ENCODE measurements at regions not wholly inside any gene's neighbourhood (a gene's known extent, or its start where the extent isn't known, plus 50 kb on each side); places are given as distances from the start of the nearest gene placed in this dataset.

GRCh38 chr7:85376589-85376988, 189.7 kb upstream of the SEMA3D start:
- TF ChIP-seq POLR2A (IDR thresholded peaks at IDR 0.05) (no peak), CTCF (IDR thresholded peaks at IDR 0.05) (no peak), POLR2AphosphoS5 (IDR thresholded peaks at IDR 0.05) (no peak), EP300 (IDR thresholded peaks at IDR 0.05) (no peak)
- no peak overlapping the region for H3K4me3 ChIP-seq
- H3K4me1 ChIP-seq, result no peaks in the 10 kb centered on the region
- ATAC-seq (ENCODE audit: low FRiP score in 2 of 2) (no peak), DNase-seq (no peak)
- no peaks in the 10 kb centered on the region for H3K9me3 ChIP-seq
- H3K36me3 ChIP-seq, result no peaks in the 10 kb centered on the region
- 80 to 83% methylated on average over 2 of the region's 2 CpGs for WGBS, 2 donors
- no peaks in the 10 kb centered on the region for H3K27me3 ChIP-seq
- no peak overlapping the region for H3K27ac ChIP-seq

GRCh38 chr7:85356916-85357315, 170.1 kb upstream of the SEMA3D start:
- no peaks in the 10 kb centered on the region for H3K36me3 ChIP-seq
- no peak overlapping the region for H3K4me3 ChIP-seq
- 71 to 77% methylated on average over 1 of the region's 1 CpG for WGBS, 2 donors
- TF ChIP-seq POLR2AphosphoS5 (IDR thresholded peaks at IDR 0.05) (no peak), POLR2A (IDR thresholded peaks at IDR 0.05) (no peak)
- no peaks in the 10 kb centered on the region for H3K4me1 ChIP-seq
- H3K27me3 ChIP-seq, result no peaks in the 10 kb centered on the region
- H3K27ac ChIP-seq, result no peak overlapping the region
- no peak for ATAC-seq (ENCODE audit: low FRiP score in 2 of 2)
- no peaks in the 10 kb centered on the region for H3K9me3 ChIP-seq
- DNase-seq, result no peak

- Histone ChIP-seq H3K27me3 (no peaks in the 10 kb centered on the region), H3K36me3 (no peaks in the 10 kb centered on the region), H3K27ac (no peak overlapping the region), H3K9me3 (no peaks in the 10 kb centered on the region), H3K4me3 (no peak overlapping the region), H3K4me1 (no peaks in the 10 kb centered on the region)
- ATAC-seq (ENCODE audit: low FRiP score in 2 of 2) (no peak), DNase-seq (no peak)
- TF ChIP-seq POLR2AphosphoS5 (IDR thresholded peaks at IDR 0.05), result no peak
- TF ChIP-seq CTCF (IDR thresholded peaks at IDR 0.05), result no peak
- no peak for TF ChIP-seq EP300 (IDR thresholded peaks at IDR 0.05)
- TF ChIP-seq POLR2A (IDR thresholded peaks at IDR 0.05), result no peak
Measured at GRCh38 chr7:85343484-85343883, 156.6 kb upstream of the SEMA3D start.

- no peak for TF ChIP-seq POLR2AphosphoS5 (IDR thresholded peaks at IDR 0.05)
- TF ChIP-seq CTCF (IDR thresholded peaks at IDR 0.05), result no peak
- no peak for TF ChIP-seq POLR2A (IDR thresholded peaks at IDR 0.05)
- TF ChIP-seq EP300 (IDR thresholded peaks at IDR 0.05), result no peak
- Histone ChIP-seq H3K4me1 (no peaks in the 10 kb centered on the region), H3K27ac (no peak overlapping the region), H3K4me3 (no peak overlapping the region), H3K27me3 (no peaks in the 10 kb centered on the region), H3K9me3 (no peaks in the 10 kb centered on the region), H3K36me3 (no peaks in the 10 kb centered on the region)
- DNase-seq, result no peak
- no peak for ATAC-seq (ENCODE audit: low FRiP score in 2 of 2)
Measured at GRCh38 chr7:85342781-85343180, 155.9 kb upstream of the SEMA3D start.

GRCh38 chr7:85341973-85342372, 155.1 kb upstream of the SEMA3D start:
- WGBS, 2 donors, result 56 to 59% methylated on average over 2 of the region's 2 CpGs

More at GRCh38 chr7:85341973-85342372, 155.1 kb upstream of the SEMA3D start:
- no peak for ATAC-seq (ENCODE audit: low FRiP score in 2 of 2)
- Histone ChIP-seq H3K36me3 (no peaks in the 10 kb centered on the region), H3K27me3 (no peaks in the 10 kb centered on the region), H3K27ac (no peak overlapping the region), H3K4me1 (no peaks in the 10 kb centered on the region), H3K4me3 (no peak overlapping the region), H3K9me3 (no peaks in the 10 kb centered on the region)
- no peak for DNase-seq
- TF ChIP-seq EP300 (IDR thresholded peaks at IDR 0.05) (no peak), CTCF (IDR thresholded peaks at IDR 0.05) (no peak), POLR2AphosphoS5 (IDR thresholded peaks at IDR 0.05) (no peak), POLR2A (IDR thresholded peaks at IDR 0.05) (no peak)
